ENCODE measurements at regions not wholly inside any gene's neighbourhood (a gene's known extent, or its start where the extent isn't known, plus 50 kb on each side); places are given as distances from the start of the nearest gene placed in this dataset.

DNA sequence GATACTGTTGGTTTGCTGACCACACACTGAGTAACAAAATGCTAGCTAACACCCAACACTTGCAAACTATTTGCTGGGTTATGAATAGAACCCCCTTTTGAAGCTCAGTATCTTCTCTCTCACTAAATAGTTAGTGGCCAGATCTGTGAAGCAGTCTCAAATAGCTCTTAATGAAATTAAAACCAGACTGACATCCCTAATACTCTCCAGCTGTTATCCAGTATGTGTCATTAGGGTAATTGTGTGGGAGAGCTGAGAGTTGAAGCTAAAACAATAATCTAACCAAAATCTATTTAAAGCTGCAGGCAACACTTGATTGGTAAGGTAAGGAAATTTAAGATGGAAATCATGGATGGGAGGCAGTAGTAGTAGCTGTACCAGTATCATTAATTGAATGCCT, 110.4 kb upstream of the RORA start:
- H3K36me3 ChIP-seq (ENCODE audit: control insufficient read depth in 2 of 2, extremely low read depth in 1 of 2, insufficient read depth in 2 of 2, low read length in 2 of 2): no peaks in the 10 kb centered on the region
- H3K79me2 ChIP-seq (ENCODE audit: control insufficient read depth, insufficient read depth, low read length): no peaks in the 10 kb centered on the region
- no peak overlapping the region for H3K27ac ChIP-seq (ENCODE audit: insufficient read depth, low read depth, low read length)
- no peak for FAIRE-seq
- no peak overlapping the region for H2AFZ ChIP-seq (ENCODE audit: low read depth, low read length)
- CTCF ChIA-PET: interaction anchor here (1.1 to 1.7 kb wide), 2 partner anchors 9 to 13 kb away, joined by 3 to 6 read pairs; no protein-coding TSS in a partner anchor
- no peaks in the 10 kb centered on the region for H4K20me1 ChIP-seq (replicated peaks; ENCODE audit: control insufficient read depth, extremely low read depth, insufficient read depth, low read length)
- POLR2A ChIA-PET: no interaction called here
- no peak overlapping the region for H3K9ac ChIP-seq (replicated peaks; ENCODE audit: extremely low read depth, insufficient read depth, low read length)
- no peaks in the 10 kb centered on the region for H3K27me3 ChIP-seq (ENCODE audit: control insufficient read depth in 2 of 2, insufficient read depth in 2 of 2, low read length in 2 of 2)
- BruUV-seq (replicated peaks): no TSS peak
- TF ChIP-seq, protein P1, sequence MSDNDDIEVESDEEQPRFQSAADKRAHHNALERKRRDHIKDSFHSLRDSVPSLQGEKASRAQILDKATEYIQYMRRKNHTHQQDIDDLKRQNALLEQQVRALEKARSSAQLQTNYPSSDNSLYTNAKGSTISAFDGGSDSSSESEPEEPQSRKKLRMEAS (IDR thresholded peaks at IDR 0.05; ENCODE audit: insufficient read depth, insufficient read length): no peak
- TF ChIP-seq POLR2AphosphoS5 (IDR thresholded peaks at IDR 0.05; ENCODE audit: insufficient read depth, low read depth, low read length): no peak
- no peak for TF ChIP-seq FOS (IDR thresholded peaks at IDR 0.05; ENCODE audit: borderline replicate concordance, insufficient read depth, low read length)
- TF ChIP-seq MYC (IDR thresholded peaks at IDR 0.05; ENCODE audit: low read depth, low read length): no peak
- TF ChIP-seq GATA2 (IDR thresholded peaks at IDR 0.05; ENCODE audit: insufficient read depth, insufficient read length, low read depth, low read length): no peak
- no peak for TF ChIP-seq JUN (IDR thresholded peaks at IDR 0.05; ENCODE audit: borderline replicate concordance, insufficient read depth, insufficient read length, low read depth)
- no peak for TF ChIP-seq POLR2A (IDR thresholded peaks at IDR 0.05; ENCODE audit: low read depth, low read length)
- TF ChIP-seq CTCF (IDR thresholded peaks at IDR 0.05; ENCODE audit: extremely low read depth in 1 of 2, insufficient read depth in 1 of 2, low read depth in 1 of 2, low read length in 2 of 2): no peak
- no peak for TF ChIP-seq EZH2 (IDR thresholded peaks at IDR 0.05; ENCODE audit: borderline replicate concordance, low read depth, low read length, severe bottlenecking)
- DNase-seq (ENCODE audit: low read depth, low spot score): no peak
- intact Hi-C loops (cut with micrococcal nuclease): no loop called here
- H3K4me3 ChIP-seq (replicated peaks in 1 of 3; ENCODE audit: insufficient read depth in 1 of 3, low read depth in 1 of 3, low read length in 3 of 3): no peak overlapping the region
- no peaks in the 10 kb centered on the region for H3K4me1 ChIP-seq (ENCODE audit: control insufficient read depth, extremely low read depth, insufficient read depth, low read length)
- H3K9me1 ChIP-seq (replicated peaks; ENCODE audit: control insufficient read depth, extremely low read depth, insufficient read depth, low read length): no peaks in the 10 kb centered on the region
- dilution Hi-C loops (cut with MboI; ENCODE audit: extremely low pct_ligation_motif_present, low sequenced_read_pairs): no loop called here
- no peaks in the 10 kb centered on the region for H3K9me3 ChIP-seq (replicated peaks; ENCODE audit: control insufficient read depth, insufficient read depth, low read length)
- H3K4me2 ChIP-seq (ENCODE audit: insufficient read depth, low read length): no peak overlapping the region
